ENCODE measurements at regions not wholly inside any gene's neighbourhood (a gene's known extent, or its start where the extent isn't known, plus 50 kb on each side); places are given as distances from the start of the nearest gene placed in this dataset.
A peak's percentile ranks its signal among the peaks of the same experiment; 100 is the strongest.

- DNase-seq: no peak
These were observed 488.3 kb downstream of the FOXO1 start for GRCh38 chr13:40178130-40178529.

- DNase-seq: no peak
These were observed 486.8 kb downstream of the FOXO1 start for GRCh38 chr13:40179445-40180281.

DNA sequence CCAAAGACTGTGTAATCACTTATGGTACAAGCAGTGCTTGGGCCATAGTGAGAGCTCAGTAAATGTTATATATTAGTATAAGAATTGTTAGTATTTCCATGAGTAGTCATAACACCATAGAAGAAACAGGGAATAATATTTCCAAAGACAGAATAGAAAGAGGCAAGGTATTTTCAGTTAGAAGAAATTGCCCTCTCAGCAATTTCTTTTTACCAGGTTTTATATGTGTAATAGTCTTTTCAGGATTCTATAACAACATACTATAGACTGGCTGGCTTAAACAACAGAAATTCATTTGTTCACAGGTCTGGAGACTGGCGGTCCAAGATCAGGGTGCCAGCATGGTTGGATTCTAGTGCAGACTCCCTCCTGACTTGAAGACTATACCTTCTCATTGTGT lies 485.7 kb downstream of the FOXO1 start:
- DNase-seq: no peak

GRCh38 chr13:40181203-40181845 lies 485.1 kb downstream of the FOXO1 start:
- no peak for DNase-seq

- no peak for DNase-seq
These were observed 483.9 kb downstream of the FOXO1 start for GRCh38 chr13:40182591-40182990.

- DNase-seq: no peak
These were observed 481.0 kb downstream of the FOXO1 start for GRCh38 chr13:40185414-40185813.

GRCh38 chr13:40186041-40186440 lies 480.4 kb downstream of the FOXO1 start:
- no peak for DNase-seq

- DNase-seq: no peak
These were observed 479.7 kb downstream of the FOXO1 start for GRCh38 chr13:40186626-40187323.

DNA sequence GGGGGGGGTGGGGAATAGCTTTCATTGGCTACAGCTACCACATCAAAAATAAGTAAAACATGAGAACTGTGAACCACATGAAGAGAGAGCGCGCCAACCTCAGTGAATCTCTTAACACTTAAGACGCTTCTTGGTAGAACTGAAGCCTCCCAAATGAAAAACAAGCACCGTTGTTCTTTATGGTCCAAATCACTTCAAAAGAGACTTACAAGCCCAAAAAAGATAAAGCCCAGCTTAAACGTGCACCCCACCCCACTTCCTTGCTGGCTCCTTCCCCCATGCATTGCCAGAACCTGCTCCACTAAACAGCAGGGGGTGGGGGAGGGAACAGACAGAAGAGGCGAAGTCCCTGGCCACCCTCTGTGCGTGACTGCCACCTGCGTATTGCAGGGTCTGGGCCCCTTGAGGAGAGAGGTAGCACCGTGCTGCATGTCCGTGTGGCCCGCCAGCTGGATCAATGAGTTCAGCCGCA lies 479.1 kb downstream of the FOXO1 start:
- DNase-seq: peak; percentile 62

- peak; percentile 41 for DNase-seq
These were observed 478.4 kb downstream of the FOXO1 start for GRCh38 chr13:40187841-40188591.

DNA sequence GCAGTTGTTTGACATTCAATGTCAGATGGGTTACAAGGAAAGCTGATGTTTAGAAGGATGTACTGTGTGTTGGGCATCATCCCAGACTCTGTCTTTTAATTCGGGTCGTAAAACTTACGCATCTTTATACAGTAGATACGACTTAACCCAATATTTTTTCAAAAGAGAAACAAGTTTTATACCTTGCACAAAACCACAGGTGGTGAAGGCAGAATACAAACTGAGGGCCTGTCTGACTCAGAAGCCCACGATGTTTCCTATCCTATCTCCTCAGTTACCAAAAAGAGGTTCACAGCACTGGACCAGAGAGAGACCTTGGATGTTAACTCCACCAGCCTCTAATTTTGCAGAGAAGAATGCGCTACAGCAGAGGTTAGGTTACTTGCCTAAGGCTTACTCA lies 477.0 kb downstream of the FOXO1 start:
- no peak for DNase-seq

GRCh38 chr13:40189898-40190630 lies 476.4 kb downstream of the FOXO1 start:
- no peak for DNase-seq

- peak; percentile 59 for DNase-seq
These were observed 475.8 kb downstream of the FOXO1 start for GRCh38 chr13:40190641-40191100.

- no peak for DNase-seq
These were observed 475.1 kb downstream of the FOXO1 start for GRCh38 chr13:40191186-40191980.

GRCh38 chr13:40192452-40192851 lies 474.0 kb downstream of the FOXO1 start:
- no peak for DNase-seq

GRCh38 chr13:40192858-40193257 lies 473.6 kb downstream of the FOXO1 start:
- no peak for DNase-seq

GRCh38 chr13:40193286-40194223 lies 472.9 kb downstream of the FOXO1 start:
- DNase-seq: no peak

DNA sequence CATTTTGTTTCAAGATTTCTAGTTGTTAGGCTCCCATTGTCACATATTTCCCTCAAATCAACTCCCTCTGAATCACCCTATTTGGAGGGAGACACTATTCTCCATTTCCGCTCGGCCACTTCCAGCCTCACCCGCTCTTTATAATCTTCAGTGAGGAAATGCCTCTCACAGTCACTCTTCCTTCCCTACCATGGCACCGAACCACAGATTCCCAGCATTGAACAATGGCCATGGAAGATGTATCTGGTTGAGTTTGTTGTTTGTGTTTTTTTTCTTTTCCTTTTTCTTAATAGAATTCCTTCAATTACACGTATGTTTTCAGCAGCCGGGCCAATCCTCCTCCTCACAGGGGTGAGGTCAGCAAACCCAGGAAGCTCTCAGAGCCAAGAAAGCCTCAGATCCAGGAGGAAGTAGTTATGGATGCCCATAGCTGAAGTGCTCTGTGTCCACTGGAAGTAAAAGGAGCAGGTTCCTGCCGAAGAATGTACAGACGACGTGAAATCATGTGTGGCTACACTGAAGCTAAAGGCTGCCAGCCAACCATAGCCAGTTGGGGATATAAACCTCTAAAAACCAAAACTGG lies 472.1 kb downstream of the FOXO1 start:
- no peak for DNase-seq

DNA sequence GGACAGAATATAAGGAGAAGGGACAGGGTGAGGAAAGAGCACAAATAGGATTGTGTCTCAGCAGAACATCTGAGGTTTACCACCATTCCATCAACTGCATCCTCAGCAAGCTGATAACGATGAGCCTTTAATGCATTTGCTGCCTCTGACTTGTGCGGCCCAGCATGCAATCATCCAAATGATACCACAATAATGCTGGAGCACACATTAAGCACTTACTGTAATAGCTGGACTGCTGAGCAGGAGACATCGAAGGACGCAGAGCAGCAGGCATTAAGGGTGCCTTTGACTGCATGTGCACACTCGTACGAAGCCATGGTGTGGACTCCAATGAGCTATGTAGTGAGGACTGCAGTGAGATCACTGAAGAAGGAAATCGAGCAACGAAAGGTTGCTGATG lies 469.4 kb downstream of the FOXO1 start:
- no peak for DNase-seq

Data from activated naive CD4-positive, alpha-beta T cell treated with anti-CD3 and anti-CD28 coated beads, Interleukin-2, amount 50 U/mL, for 16 hours (primary cell).